Chondrocyte (in vitro differentiated cells): ENCODE measurements at regions not wholly inside any gene's neighbourhood (a gene's known extent, or its start where the extent isn't known, plus 50 kb on each side); places are given as distances from the start of the nearest gene placed in this dataset.

Experiments used
- DNase-seq: peaks from one replicate; pipeline ENCODE4 v3.0.0; 2021; ENCODE audit warnings: mixed read lengths, low spot score
- H3K27ac Mint-ChIP-seq: one replicate; pipeline ENCODE4 v1.8.0; 2021; ENCODE audit warnings: mild to moderate bottlenecking, moderate library complexity, mixed read lengths; ENCODE audit not compliant: unreplicated experiment
- H3K27me3 Mint-ChIP-seq: 2 replicates; pipeline ENCODE4 v1.8.0; 2021; ENCODE audit warnings: low read depth, mixed read lengths
- H3K36me3 Mint-ChIP-seq: 2 replicates; pipeline ENCODE4 v1.8.0; 2021; ENCODE audit warnings: low read depth, mixed read lengths
- H3K4me1 Mint-ChIP-seq: 2 replicates; pipeline ENCODE4 v1.8.0; 2021; ENCODE audit warnings: low read depth, mild to moderate bottlenecking, mixed read lengths
- H3K4me3 Mint-ChIP-seq: one replicate; pipeline ENCODE4 v1.8.0; 2021; ENCODE audit warnings: mild to moderate bottlenecking, moderate library complexity, mixed read lengths; ENCODE audit not compliant: unreplicated experiment
- H3K9me3 Mint-ChIP-seq: 2 replicates; pipeline ENCODE4 v1.8.0; 2021; ENCODE audit warnings: low read depth, mixed read lengths
- TF ChIP-seq, protein P1 (sequence below): fragments of 200-600 bp; sonication (generic); IDR thresholded peaks from 2 replicates; pipeline ENCODE4 v1.5.0; 2021; ENCODE audit warnings: antibody characterized with exemption, mild to moderate bottlenecking, moderate library complexity

DNA sequence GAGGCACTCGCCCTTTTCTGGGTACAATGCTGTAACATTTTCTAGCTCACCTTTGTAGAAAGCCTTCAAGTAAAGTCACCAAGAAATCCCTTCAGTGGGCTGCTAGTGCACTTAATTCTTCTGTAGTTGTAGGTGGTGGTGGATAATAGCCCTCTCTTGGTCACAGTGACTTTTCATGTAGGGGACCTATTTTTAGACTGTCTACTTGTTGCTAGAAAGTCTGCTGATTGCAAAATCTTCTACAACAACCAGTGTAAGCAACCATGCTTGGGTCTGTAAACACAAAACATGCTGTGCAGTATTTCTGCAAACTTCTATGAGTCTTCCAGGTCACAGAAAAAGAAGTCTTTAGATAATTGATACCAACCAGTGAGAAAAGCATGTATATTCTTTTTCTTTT, 55.6 kb downstream of the PBDC1 start:
- H3K27me3 Mint-ChIP-seq: no peaks in the 10 kb centered on the region
- TF ChIP-seq, protein P1, sequence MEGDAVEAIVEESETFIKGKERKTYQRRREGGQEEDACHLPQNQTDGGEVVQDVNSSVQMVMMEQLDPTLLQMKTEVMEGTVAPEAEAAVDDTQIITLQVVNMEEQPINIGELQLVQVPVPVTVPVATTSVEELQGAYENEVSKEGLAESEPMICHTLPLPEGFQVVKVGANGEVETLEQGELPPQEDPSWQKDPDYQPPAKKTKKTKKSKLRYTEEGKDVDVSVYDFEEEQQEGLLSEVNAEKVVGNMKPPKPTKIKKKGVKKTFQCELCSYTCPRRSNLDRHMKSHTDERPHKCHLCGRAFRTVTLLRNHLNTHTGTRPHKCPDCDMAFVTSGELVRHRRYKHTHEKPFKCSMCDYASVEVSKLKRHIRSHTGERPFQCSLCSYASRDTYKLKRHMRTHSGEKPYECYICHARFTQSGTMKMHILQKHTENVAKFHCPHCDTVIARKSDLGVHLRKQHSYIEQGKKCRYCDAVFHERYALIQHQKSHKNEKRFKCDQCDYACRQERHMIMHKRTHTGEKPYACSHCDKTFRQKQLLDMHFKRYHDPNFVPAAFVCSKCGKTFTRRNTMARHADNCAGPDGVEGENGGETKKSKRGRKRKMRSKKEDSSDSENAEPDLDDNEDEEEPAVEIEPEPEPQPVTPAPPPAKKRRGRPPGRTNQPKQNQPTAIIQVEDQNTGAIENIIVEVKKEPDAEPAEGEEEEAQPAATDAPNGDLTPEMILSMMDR: no peak
- H3K9me3 Mint-ChIP-seq: peaks cover 23% of the 10 kb centered on the region
- no peaks in the 10 kb centered on the region for H3K36me3 Mint-ChIP-seq
- H3K4me3 Mint-ChIP-seq: no peak overlapping the region
- H3K4me1 Mint-ChIP-seq: no peaks in the 10 kb centered on the region
- DNase-seq: no peak
- H3K27ac Mint-ChIP-seq: no peak overlapping the region

GRCh38 chrX:76248901-76249300, 76.0 kb downstream of the PBDC1 start:
- H3K4me1 Mint-ChIP-seq: no peaks in the 10 kb centered on the region
- no peaks in the 10 kb centered on the region for H3K27me3 Mint-ChIP-seq
- peaks cover 8% of the 10 kb centered on the region for H3K9me3 Mint-ChIP-seq
- TF ChIP-seq, protein P1: no peak
- no peak for DNase-seq
- H3K4me3 Mint-ChIP-seq: no peak overlapping the region
- no peak overlapping the region for H3K27ac Mint-ChIP-seq
- H3K36me3 Mint-ChIP-seq: no peaks in the 10 kb centered on the region

GRCh38 chrX:76253432-76253831, 80.6 kb downstream of the PBDC1 start:
- Mint-ChIP-seq H3K27ac (no peak overlapping the region), H3K9me3 (peaks cover 14% of the 10 kb centered on the region), H3K27me3 (no peaks in the 10 kb centered on the region), H3K36me3 (no peaks in the 10 kb centered on the region), H3K4me1 (no peaks in the 10 kb centered on the region), H3K4me3 (no peak overlapping the region)
- TF ChIP-seq, protein P1: peak; percentile 66
- DNase-seq: no peak

DNA sequence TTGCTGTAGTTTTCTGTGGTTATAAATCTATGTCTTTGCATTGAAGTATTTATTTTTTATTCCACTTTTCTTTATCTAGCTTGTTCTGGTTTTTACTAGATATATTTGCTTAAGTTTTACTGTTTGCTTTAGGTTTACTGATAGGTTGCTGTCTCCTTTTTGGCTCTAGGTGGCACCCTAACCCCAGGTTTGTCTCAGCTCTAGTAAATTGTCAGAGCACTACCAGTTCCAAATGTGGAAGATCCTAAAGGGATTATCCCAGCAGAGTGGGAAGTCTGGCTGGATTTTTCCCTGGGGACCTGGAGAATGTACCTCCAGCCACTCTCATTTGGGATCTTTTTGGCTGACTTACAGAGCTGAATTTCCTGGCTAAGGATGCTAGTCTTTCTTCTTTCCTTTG, 106.1 kb downstream of the PBDC1 start:
- no peak for DNase-seq
- peaks cover 26% of the 10 kb centered on the region for H3K9me3 Mint-ChIP-seq

More for the DNA sequence above, 106.1 kb downstream of the PBDC1 start:
- H3K4me3 Mint-ChIP-seq: no peak overlapping the region
- TF ChIP-seq, protein P1: peak; percentile 83
- H3K27ac Mint-ChIP-seq: no peak overlapping the region
- H3K4me1 Mint-ChIP-seq: no peaks in the 10 kb centered on the region
- H3K27me3 Mint-ChIP-seq: no peaks in the 10 kb centered on the region
- H3K36me3 Mint-ChIP-seq: no peaks in the 10 kb centered on the region
